Heart left ventricle (tissue), 16 donors: ENCODE measurements at regions not wholly inside any gene's neighbourhood (a gene's known extent, or its start where the extent isn't known, plus 50 kb on each side); places are given as distances from the start of the nearest gene placed in this dataset.
A peak's percentile ranks its signal among the peaks of the same experiment; 100 is the strongest.

Experiments
- ATAC-seq, 4 donors: fragments of 200-7000 bp; cut with Tn5 transposase; one replicate each; pipeline ENCODE4 v1.9.1; 2020 to 2022; ENCODE audit warnings: moderate library complexity in 4 of 4, mild to moderate bottlenecking in 3 of 4, moderate number of reproducible peaks in 1 of 4
- DNase-seq, 5 donors: peaks; one replicate each; pipeline ENCODE4 v3.0.0-alpha.2; 2020
- H3K27ac ChIP-seq, 12 donors: fragments of 200-600 bp; sonication (generic) in 4 of 12; one replicate each; pipeline versions ENCODE4 v1.5.0 to v1.8.0; 2016 to 2022; ENCODE audit warnings: mild to moderate bottlenecking in 2 of 12
- H3K27me3 ChIP-seq, 9 donors: fragments of 200-600 bp; sonication (generic) in 2 of 9; one replicate each; pipeline versions ENCODE4 v1.5.1 to v1.8.0; 2016 to 2022; ENCODE audit warnings: mild to moderate bottlenecking in 3 of 9
- H3K36me3 ChIP-seq, 9 donors: fragments of 200-600 bp; sonication (generic) in 2 of 9; one replicate each; pipeline versions ENCODE4 v1.5.0 to v1.8.0; 2018 to 2022; ENCODE audit warnings: mild to moderate bottlenecking in 2 of 9
- H3K4me1 ChIP-seq, 12 donors: fragments of 200-600 bp; sonication (generic) in 4 of 12; one replicate each; pipeline versions ENCODE4 v1.5.0 to v1.8.0; 2016 to 2022; ENCODE audit warnings: mild to moderate bottlenecking in 3 of 12
- H3K4me3 ChIP-seq, 12 donors: fragments of 200-600 bp; sonication (generic) in 4 of 12; one replicate each; pipeline versions ENCODE4 v1.5.0 to v1.8.0; 2017 to 2022; ENCODE audit warnings: mild to moderate bottlenecking in 9 of 12, moderate library complexity in 4 of 12
- H3K9me3 ChIP-seq, 12 donors: fragments of 200-600 bp; sonication (generic) in 4 of 12; one replicate each; pipeline versions ENCODE4 v1.5.0 to v1.8.0; 2016 to 2022; ENCODE audit warnings: mild to moderate bottlenecking in 1 of 12
- CTCF ChIP-seq, 12 donors: fragments of 200-600 bp; sonication (generic) in 4 of 12; IDR thresholded peaks; one replicate each; pipeline versions ENCODE4 v1.5.0 to v1.8.0; 2018 to 2022; ENCODE audit warnings: antibody characterized with exemption in 12 of 12, mild to moderate bottlenecking in 5 of 12
- POLR2A ChIP-seq, 2 donors: fragments of 450-650 bp; IDR thresholded peaks; one replicate each; pipeline ENCODE4 v1.6.1; 2017; ENCODE audit warnings: antibody characterized with exemption in 2 of 2, mild to moderate bottlenecking in 2 of 2, moderate library complexity in 2 of 2
- WGBS, 4 donors: extraction: QIAGEN DNeasy Blood & Tissue Kit in 2 of 4; methylation state at CpG; one replicate each; pipeline versions ENCODE4 v1.1.5 to v1.1.7; 2013 to 2018; 5-methylcytosine and 5-hydroxymethylcytosine counted together
- intact Hi-C, 10 donors: fragments of 100-400 bp; cut with DNase I; formaldehyde crosslinking; loops; one replicate each; pipeline versions ENCODE4 v1.11.1 to v1.14.2; 2022
- donor health status: ischemic (EF 13 %, LVEDD 7.1; RV severe dilation, severe dysfunction).
- donor health status: healthy with polysubstance abuse.
- donor health status: DM: no; HTN: yes; CAD: no.
- donor health status: DM: no; HTN: no; CAD: no.
- donor health status: ischemic (EF 25% LVEDD 6.9; RV normal size, moderate dysfunction).
- donor health status: ischemic (EF 25% LVEDD 5.7; RV mildly dilated, moderate dysfunction).
- donor health status: healthy.
- donor health status: DM: yes; HTN: yes; CAD: no.
- donor health status: ischemic (EF 35%, LVEDD 5.7; RV mildly dilated, moderate dysfunction).
- donor health status: nonischemic (EF 11% LVEDD 7.7; RV severe dilation, severe dysfunction).
- donor health status: DM: yes; HTN: yes; CAD: no.
- donor health status: PGD.
- donor health status: ischemic (EF 29% LVEDD 5.4; RV normal size, mild dysfunction).
- donor health status: nonischemic (EF 23%, LVEDD 6.1; RV moderate dilation, normal function).

- Histone ChIP-seq H3K9me3 (peaks cover 0 to 4% (median 0%) of the 10 kb centered on the region in 12 donors), H3K4me1 (peaks cover 0 to 5% (median 0%) of the 10 kb centered on the region in 12 donors), H3K27me3 (peaks cover 0 to 4% (median 0%) of the 10 kb centered on the region in 9 donors), H3K4me3 (no peak overlapping the region), H3K27ac (no peak overlapping the region), H3K36me3 (no peaks in the 10 kb centered on the region)
- DNase-seq (no peak), ATAC-seq (no peak)
- 85 to 93% (median 89%) methylated on average over 3 of the region's 3 CpGs for WGBS, 4 donors
- TF ChIP-seq POLR2A (IDR thresholded peaks at IDR 0.05) (no peak), CTCF (IDR thresholded peaks at IDR 0.05) (no peak)
- intact Hi-C loops, result no loop called here
Measured at GRCh38 chr18:25880441-25880840, 210.0 kb downstream of the SS18 start.

- Histone ChIP-seq H3K27ac (peak overlapping the region in 2 of 12 donors; percentile 7 to 30), H3K4me1 (peaks cover 0 to 6% (median 0%) of the 10 kb centered on the region in 12 donors), H3K9me3 (peaks cover 0 to 15% (median 0%) of the 10 kb centered on the region in 12 donors), H3K27me3 (peaks cover 0 to 4% (median 0%) of the 10 kb centered on the region in 9 donors), H3K4me3 (no peak overlapping the region), H3K36me3 (no peaks in the 10 kb centered on the region)
- TF ChIP-seq CTCF (IDR thresholded peaks at IDR 0.05) (no peak), POLR2A (IDR thresholded peaks at IDR 0.05) (no peak)
- ATAC-seq (peak in 2 of 4 donors; percentile 57 to 64), DNase-seq (no peak)
- intact Hi-C loops, result no loop called here
- 16 to 28% (median 22%) methylated on average over 7 of the region's 7 CpGs for WGBS, 4 donors
Measured at GRCh38 chr18:25876330-25876948, 214.0 kb downstream of the SS18 start.

- Histone ChIP-seq H3K36me3 (no peaks in the 10 kb centered on the region), H3K4me3 (no peak overlapping the region), H3K4me1 (peaks cover 0 to 6% (median 0%) of the 10 kb centered on the region in 12 donors), H3K9me3 (peaks cover 0 to 15% (median 0%) of the 10 kb centered on the region in 12 donors), H3K27me3 (peaks cover 0 to 4% (median 0%) of the 10 kb centered on the region in 9 donors), H3K27ac (peak overlapping the region in 2 of 12 donors; percentile 7 to 30)
- DNase-seq (no peak), ATAC-seq (peak in 1 of 4 donors; percentile 22)
- no peak for TF ChIP-seq CTCF (IDR thresholded peaks at IDR 0.05)
- no peak for TF ChIP-seq POLR2A (IDR thresholded peaks at IDR 0.05)
- intact Hi-C loops, result no loop called here
- WGBS, 4 donors, result 36 to 47% (median 38%) methylated on average over 7 of the region's 7 CpGs
Measured at GRCh38 chr18:25875551-25876240, 214.7 kb downstream of the SS18 start.

DNA sequence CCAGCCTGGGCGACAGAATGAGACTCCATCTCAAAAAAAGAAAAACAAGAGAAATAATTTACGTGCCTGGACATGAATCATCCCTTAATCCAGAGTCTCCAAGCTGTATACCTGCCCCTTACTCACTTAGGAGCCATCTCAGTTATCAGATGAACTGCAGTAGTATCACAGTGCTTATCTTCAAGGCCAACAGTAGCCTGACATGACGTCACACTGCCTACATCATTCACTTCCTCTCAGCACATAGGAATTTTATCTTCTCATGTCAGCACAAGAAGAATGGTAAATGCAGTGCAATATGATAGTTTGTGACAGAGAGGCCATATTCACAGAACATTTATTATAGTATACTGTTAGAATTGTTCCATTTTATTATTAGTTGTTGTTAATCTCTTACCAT is 216.6 kb downstream of the SS18 start:
- no peak for TF ChIP-seq CTCF (IDR thresholded peaks at IDR 0.05)
- TF ChIP-seq POLR2A (IDR thresholded peaks at IDR 0.05), result no peak
- Histone ChIP-seq H3K4me3 (no peak overlapping the region), H3K27me3 (peaks cover 0 to 4% (median 0%) of the 10 kb centered on the region in 9 donors), H3K9me3 (peaks cover 0 to 15% (median 0%) of the 10 kb centered on the region in 12 donors), H3K27ac (no peak overlapping the region), H3K4me1 (peaks cover 0 to 6% (median 0%) of the 10 kb centered on the region in 12 donors), H3K36me3 (no peaks in the 10 kb centered on the region)
- 53 to 70% (median 60%) methylated on average over 3 of the region's 3 CpGs for WGBS, 4 donors
- no peak for DNase-seq
- ATAC-seq, result no peak
- intact Hi-C loops, result no loop called here
